ENCODE measurements at regions not wholly inside any gene's neighbourhood (a gene's known extent, or its start where the extent isn't known, plus 50 kb on each side); places are given as distances from the start of the nearest gene placed in this dataset.

DNA sequence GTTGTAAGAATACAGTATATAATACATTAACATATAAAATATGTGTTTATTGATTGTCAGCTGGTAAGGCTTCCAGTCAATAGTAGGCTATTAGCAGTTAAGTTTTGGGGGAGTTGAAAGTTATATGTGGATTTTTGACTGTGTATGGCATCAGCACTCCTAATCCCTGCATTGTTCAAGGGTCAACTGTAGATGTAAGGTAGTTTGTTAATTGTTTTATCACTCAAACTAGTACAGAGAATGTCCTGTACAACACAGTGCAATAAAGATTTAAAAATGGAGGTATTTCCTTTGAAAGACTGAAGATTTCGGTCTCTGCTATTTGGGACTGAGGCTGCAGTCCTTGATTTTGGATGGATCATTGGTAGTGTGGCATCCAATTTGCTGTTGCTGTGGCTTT is 484.4 kb downstream of the KDM4C start:
- TF ChIP-seq, protein P1, sequence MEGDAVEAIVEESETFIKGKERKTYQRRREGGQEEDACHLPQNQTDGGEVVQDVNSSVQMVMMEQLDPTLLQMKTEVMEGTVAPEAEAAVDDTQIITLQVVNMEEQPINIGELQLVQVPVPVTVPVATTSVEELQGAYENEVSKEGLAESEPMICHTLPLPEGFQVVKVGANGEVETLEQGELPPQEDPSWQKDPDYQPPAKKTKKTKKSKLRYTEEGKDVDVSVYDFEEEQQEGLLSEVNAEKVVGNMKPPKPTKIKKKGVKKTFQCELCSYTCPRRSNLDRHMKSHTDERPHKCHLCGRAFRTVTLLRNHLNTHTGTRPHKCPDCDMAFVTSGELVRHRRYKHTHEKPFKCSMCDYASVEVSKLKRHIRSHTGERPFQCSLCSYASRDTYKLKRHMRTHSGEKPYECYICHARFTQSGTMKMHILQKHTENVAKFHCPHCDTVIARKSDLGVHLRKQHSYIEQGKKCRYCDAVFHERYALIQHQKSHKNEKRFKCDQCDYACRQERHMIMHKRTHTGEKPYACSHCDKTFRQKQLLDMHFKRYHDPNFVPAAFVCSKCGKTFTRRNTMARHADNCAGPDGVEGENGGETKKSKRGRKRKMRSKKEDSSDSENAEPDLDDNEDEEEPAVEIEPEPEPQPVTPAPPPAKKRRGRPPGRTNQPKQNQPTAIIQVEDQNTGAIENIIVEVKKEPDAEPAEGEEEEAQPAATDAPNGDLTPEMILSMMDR (IDR thresholded peaks at IDR 0.05), result no peak
- no peak for TF ChIP-seq POLR2A (IDR thresholded peaks at IDR 0.05)

Measured in right lobe of liver (tissue), 4 donors.